ENCODE measurements at regions not wholly inside any gene's neighbourhood (a gene's known extent, or its start where the extent isn't known, plus 50 kb on each side); places are given as distances from the start of the nearest gene placed in this dataset.

GRCh38 chr7:13416071-13416470 is 573.4 kb downstream of the ETV1 start:
- no peak for TF ChIP-seq CTCF (conservative IDR thresholded peaks at IDR 0.05)
- no peak overlapping the region for H3K27ac ChIP-seq

- TF ChIP-seq CTCF (conservative IDR thresholded peaks at IDR 0.05): no peak
- no peak overlapping the region for H3K27ac ChIP-seq
These were observed 572.9 kb downstream of the ETV1 start for GRCh38 chr7:13416544-13416943.

- H3K27ac ChIP-seq: peak overlapping the region; percentile 76
- no peak for TF ChIP-seq CTCF (conservative IDR thresholded peaks at IDR 0.05)
These were observed 568.7 kb downstream of the ETV1 start for GRCh38 chr7:13420726-13421125.

- TF ChIP-seq CTCF (conservative IDR thresholded peaks at IDR 0.05): no peak
- H3K27ac ChIP-seq: peak overlapping the region; percentile 76
These were observed 567.7 kb downstream of the ETV1 start for GRCh38 chr7:13421776-13422175.

GRCh38 chr7:13433946-13434345 is 555.5 kb downstream of the ETV1 start:
- no peak overlapping the region for H3K27ac ChIP-seq
- TF ChIP-seq CTCF (conservative IDR thresholded peaks at IDR 0.05): no peak

GRCh38 chr7:13442226-13442625 is 547.2 kb downstream of the ETV1 start:
- no peak overlapping the region for H3K27ac ChIP-seq

GRCh38 chr7:13447637-13448036 is 541.8 kb downstream of the ETV1 start:
- H3K27ac ChIP-seq: no peak overlapping the region
- TF ChIP-seq CTCF (conservative IDR thresholded peaks at IDR 0.05): no peak

More at GRCh38 chr7:13442226-13442625, 547.2 kb downstream of the ETV1 start:
- no peak for TF ChIP-seq CTCF (conservative IDR thresholded peaks at IDR 0.05)

- H3K27ac ChIP-seq: no peak overlapping the region
- TF ChIP-seq CTCF (conservative IDR thresholded peaks at IDR 0.05): no peak
These were observed 541.2 kb downstream of the ETV1 start for GRCh38 chr7:13448243-13448642.

All from VCaP (cell line).